22Rv1 (cell line): ENCODE measurements at regions not wholly inside any gene's neighbourhood (a gene's known extent, or its start where the extent isn't known, plus 50 kb on each side); places are given as distances from the start of the nearest gene placed in this dataset.

Experiments
- H3K27ac ChIP-seq: fragments of 450-650 bp; 2 replicates; pipeline ENCODE4 v1.5.1; 2017
- CTCF ChIP-seq: fragments of 450-650 bp; IDR thresholded peaks from 2 replicates; pipeline ENCODE4 v1.5.1; 2017; ENCODE audit warnings: mild to moderate bottlenecking
- ZFX ChIP-seq: fragments of 450-650 bp; IDR thresholded peaks from 2 replicates; pipeline ENCODE4 v1.6.1; 2017; ENCODE audit warnings: antibody characterized with exemption, borderline replicate concordance

- H3K27ac ChIP-seq = no peak overlapping the region
- TF ChIP-seq ZFX = no peak
- TF ChIP-seq CTCF = no peak
Measured at GRCh38 chr3:101172516-101172915, 147.9 kb downstream of the IMPG2 start.

GRCh38 chr3:101171681-101172191 is 148.6 kb downstream of the IMPG2 start:
- TF ChIP-seq ZFX = no peak
- no peak for TF ChIP-seq CTCF
- H3K27ac ChIP-seq = no peak overlapping the region

- TF ChIP-seq ZFX = no peak
- no peak for TF ChIP-seq CTCF
- no peak overlapping the region for H3K27ac ChIP-seq
Measured at GRCh38 chr3:101170806-101171558, 149.4 kb downstream of the IMPG2 start.

GRCh38 chr3:101170062-101170771 is 150.2 kb downstream of the IMPG2 start:
- no peak overlapping the region for H3K27ac ChIP-seq
- no peak for TF ChIP-seq CTCF
- no peak for TF ChIP-seq ZFX

GRCh38 chr3:101169516-101169915 is 150.9 kb downstream of the IMPG2 start:
- no peak overlapping the region for H3K27ac ChIP-seq
- TF ChIP-seq CTCF (no peak), ZFX (no peak)

- TF ChIP-seq ZFX = no peak
- H3K27ac ChIP-seq = no peak overlapping the region
Measured at GRCh38 chr3:101167376-101167775, 153.0 kb downstream of the IMPG2 start.

GRCh38 chr3:101166150-101166549 is 154.2 kb downstream of the IMPG2 start:
- no peak overlapping the region for H3K27ac ChIP-seq
- TF ChIP-seq CTCF (no peak), ZFX (no peak)
